KBM-7 (cell line): ENCODE measurements at regions not wholly inside any gene's neighbourhood (a gene's known extent, or its start where the extent isn't known, plus 50 kb on each side); places are given as distances from the start of the nearest gene placed in this dataset.
A peak's percentile ranks its signal among the peaks of the same experiment; 100 is the strongest.

Experiments used
- DNase-seq: peaks from one replicate; pipeline ENCODE4 v3.0.0-alpha.2; 2015
- in situ Hi-C: fragments of 300-500 bp; cut with MboI; formaldehyde crosslinking; loops from 2 replicates; pipeline ENCODE4 v1.14.3; 2020; ENCODE audit warnings: low sequenced_read_pairs, low pct_unique_long_range_greater_than_20kb, mixed read lengths

GRCh38 chr13:34756136-34756535 lies 185.9 kb upstream of the NBEA start:
- DNase-seq = no peak
- in situ Hi-C loops = no loop called here

DNA sequence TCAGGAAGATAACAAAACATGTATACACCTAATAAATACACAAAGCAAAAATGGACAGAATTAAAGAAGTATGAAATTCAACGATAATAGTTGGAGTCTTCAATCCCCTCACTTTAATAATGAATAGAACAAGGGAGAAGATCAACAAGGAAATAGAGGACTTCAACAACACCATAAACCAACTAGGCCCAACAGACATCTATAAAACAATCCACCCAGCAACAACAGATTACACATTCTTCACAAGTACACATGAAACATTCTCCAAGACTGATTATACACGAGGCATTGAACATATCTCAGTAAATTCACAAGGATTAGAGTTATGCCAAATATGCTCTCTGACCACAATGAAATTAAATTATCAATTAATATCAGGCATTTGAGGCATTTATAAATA lies 185.5 kb upstream of the NBEA start:
- DNase-seq = no peak
- in situ Hi-C loops = no loop called here

DNA sequence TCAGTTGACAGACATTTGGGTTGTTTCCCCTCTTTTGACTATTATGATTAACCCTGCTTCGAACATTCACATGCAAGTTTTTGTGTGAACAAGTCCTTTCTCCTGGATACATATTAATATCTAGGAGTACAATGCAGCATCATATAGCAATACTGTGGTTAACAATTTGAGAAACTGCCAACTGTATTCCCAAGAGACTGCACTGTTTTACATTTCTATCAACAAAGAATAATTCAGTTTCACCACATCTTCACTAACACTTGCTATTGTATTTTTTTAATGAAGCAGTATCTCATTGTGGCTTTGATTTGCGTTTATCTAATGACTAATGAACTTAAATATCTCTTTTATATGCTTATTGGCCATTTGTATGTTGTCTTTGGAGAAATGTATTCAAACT lies 184.6 kb upstream of the NBEA start:
- no peak for DNase-seq
- in situ Hi-C loops = no loop called here

DNA sequence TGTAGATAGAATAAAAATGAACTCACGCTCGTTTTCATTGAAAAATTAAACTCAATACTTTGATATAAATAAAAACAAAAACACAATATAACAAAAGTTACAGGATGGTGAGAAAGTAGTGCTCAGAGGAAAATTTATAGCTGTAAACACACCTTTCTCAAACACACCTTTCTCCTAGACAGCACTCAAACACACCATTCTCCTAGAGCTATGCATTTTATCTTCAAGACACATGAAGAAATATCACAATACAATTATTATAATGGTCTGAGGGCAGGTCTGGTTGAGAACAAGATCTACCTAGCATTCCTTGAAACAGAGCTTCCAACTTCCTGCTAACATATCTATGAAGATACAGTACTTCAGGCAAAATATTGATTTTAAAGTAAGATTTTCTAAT lies 183.4 kb upstream of the NBEA start:
- DNase-seq = no peak
- in situ Hi-C loops = no loop called here

DNA sequence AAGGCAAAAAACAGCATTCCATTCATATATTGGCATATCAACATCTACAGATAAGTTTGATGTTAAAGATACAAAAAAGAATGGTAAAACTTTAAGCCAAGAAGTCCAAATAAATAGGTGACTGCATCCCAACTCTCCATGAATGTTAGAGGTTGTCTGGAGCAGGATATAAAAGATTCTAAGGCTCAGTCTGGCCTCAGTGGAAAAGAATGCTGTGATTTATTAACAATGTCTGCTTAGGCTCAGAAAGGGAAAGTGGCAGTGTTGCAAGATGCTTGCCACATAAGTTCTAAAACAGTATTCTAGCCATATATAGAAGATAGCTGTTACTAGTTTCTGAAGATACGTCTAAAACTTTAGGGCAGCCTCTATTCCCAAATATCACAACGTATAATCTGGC lies 179.8 kb upstream of the NBEA start:
- in situ Hi-C loops = no loop called here
- no peak for DNase-seq

GRCh38 chr13:34764246-34764645 lies 177.8 kb upstream of the NBEA start:
- no peak for DNase-seq
- in situ Hi-C loops = no loop called here

GRCh38 chr13:34765446-34766180 lies 176.5 kb upstream of the NBEA start:
- in situ Hi-C loops = no loop called here

GRCh38 chr13:34767778-34768177 lies 174.3 kb upstream of the NBEA start:
- DNase-seq = no peak
- in situ Hi-C loops = no loop called here

More at GRCh38 chr13:34765446-34766180, 176.5 kb upstream of the NBEA start:
- DNase-seq = no peak

- no peak for DNase-seq
- in situ Hi-C loops = no loop called here
These were observed 169.9 kb upstream of the NBEA start for GRCh38 chr13:34772206-34772605.

DNA sequence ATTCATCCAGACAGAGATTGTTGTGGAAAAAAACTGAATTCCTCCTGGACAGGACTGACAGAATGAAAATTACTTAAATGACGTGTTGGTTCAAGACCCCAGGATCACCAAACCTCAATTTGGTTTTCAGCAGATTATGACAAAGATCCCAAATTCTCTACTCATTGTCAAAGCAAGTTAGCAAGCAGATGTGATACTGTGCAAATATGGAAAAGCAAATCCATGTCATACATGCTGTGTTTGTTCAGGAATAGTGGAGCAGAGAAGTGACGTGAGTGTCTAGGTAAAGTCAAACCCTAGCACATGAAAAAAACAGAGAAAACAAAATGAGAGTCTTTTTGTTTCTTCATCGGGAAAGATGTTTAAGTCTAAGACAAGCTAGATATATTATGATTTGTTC lies 169.2 kb upstream of the NBEA start:
- in situ Hi-C loops = no loop called here
- no peak for DNase-seq

DNA sequence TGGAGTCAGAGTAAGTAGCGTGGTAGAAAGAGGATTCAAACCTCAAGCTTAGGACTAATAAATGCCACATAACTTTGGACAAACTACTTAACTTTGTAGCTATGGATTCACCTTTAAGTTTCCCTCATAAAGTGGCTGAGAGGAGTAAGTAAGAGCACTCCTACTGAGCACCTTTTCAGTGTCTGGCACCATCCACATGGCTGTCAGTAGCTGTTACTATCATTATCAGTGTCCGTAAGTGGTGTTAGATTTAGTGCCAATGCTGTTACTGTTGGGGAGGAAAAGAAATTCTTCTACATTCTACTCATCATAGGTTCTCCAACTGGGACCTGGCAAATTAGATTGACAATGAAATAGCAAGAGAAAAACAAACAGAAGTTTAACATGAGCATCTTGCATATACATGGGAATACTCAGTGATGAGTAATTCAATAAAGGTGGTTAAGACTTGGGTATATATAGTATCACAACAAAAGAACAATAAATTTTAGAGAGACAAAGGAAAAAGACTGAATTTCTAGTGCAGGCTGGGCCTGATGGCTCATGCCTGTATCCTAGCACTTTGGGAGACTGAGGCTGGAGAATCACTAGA lies 165.6 kb upstream of the NBEA start:
- no peak for DNase-seq
- in situ Hi-C loops = no loop called here

GRCh38 chr13:34777089-34777913 lies 164.8 kb upstream of the NBEA start:
- in situ Hi-C loops = no loop called here
- no peak for DNase-seq

DNA sequence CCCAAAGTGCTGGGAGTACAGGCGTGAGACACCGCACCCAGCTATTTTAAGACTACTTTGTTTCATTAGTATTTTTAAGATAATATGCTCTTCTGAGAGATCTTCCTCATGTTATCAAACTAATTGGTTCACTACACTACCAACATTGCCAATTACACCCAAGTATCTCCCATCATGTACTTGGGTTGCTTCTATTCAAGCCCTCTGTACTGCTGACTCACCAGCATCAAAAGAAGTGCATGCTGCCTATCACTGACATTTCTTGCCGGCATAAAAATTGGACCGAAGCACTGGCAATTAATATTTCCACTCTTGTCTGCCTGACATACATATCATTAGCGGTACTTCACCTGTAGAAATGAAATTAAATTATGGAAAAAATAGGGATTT lies 164.2 kb upstream of the NBEA start:
- DNase-seq = no peak
- in situ Hi-C loops = no loop called here

DNA sequence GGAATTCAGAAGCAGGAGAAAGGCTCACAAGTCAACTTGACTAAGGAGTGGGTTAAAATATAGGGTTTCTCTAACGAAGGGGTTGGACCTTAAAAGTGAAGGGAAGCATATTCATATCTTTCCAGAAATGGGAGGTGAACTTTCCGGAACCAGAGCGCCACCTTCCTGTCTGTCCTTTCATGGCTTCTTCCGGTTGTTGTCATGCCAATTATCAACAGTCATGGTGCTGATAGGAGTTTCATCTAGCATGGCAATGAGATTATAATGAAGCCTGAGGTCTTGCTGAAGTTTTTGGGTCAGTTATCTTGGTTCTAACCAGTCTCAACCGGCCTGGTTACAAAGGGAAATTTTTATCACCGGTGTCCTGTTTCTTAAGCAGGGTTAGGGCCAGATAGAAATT lies 162.9 kb upstream of the NBEA start:
- in situ Hi-C loops = no loop called here
- peak; percentile 3 for DNase-seq

DNA sequence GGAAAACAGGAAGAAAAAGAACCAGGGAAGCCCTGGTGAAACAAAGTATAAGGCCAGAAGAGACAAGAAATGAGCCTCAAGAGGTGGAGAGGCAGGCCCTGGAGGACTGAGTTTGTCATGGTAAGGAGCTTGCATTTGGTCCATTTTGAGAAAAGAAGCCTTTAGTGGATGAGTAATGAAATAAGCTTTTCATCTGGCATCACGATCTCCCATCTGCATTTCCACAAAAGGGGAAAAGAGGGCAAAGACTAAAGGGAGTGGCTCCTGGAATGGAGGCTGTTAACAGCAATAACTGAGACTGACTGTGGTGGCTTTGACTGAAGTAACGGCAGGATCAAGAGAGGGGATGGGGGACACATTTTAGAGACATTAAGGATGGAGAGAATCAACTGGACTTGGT lies 148.8 kb upstream of the NBEA start:
- DNase-seq = no peak
- in situ Hi-C loops = no loop called here

DNA sequence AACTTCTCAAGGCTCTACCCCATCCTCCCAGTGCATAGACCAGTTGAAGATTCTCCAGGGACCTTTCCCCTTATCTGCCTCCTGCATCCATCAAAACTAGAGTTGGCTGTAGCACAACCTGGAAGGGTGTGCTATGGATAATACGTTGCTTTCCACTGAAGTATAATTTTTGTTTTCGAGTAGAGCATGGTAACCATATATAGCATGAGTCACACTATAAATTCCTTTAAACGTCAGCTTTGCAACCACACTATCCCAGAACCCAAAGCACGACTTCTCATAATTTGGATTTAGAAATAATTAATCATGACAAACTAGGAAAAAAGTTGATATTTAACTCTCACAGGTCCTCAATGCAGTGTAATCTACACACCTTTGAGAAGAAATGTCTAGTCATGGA lies 138.3 kb upstream of the NBEA start:
- no peak for DNase-seq
- in situ Hi-C loops = no loop called here

- no peak for DNase-seq
- in situ Hi-C loops = no loop called here
These were observed 136.7 kb upstream of the NBEA start for GRCh38 chr13:34805347-34805746.

DNA sequence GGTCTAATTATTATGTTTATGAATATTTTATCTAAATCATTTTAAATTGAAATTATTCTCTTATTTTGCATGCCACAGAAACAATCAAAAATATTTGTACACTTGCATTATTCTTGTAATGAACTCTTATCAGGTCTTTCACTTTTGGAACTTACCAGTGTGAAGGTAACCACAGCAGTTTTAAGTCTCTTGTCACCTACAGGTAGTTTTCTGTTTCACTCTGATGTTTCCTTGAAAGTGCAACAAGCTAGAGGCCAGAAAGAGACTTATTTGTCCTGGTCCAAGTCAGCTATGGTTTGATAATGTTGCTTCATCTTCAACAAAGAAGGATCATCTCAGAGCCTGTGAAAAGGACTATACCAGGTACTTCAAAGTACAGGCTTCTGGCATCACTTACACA lies 133.4 kb upstream of the NBEA start:
- DNase-seq = no peak
- in situ Hi-C loops = no loop called here

- in situ Hi-C loops = no loop called here
- DNase-seq = no peak
These were observed 131.1 kb upstream of the NBEA start for GRCh38 chr13:34810996-34811395.

DNA sequence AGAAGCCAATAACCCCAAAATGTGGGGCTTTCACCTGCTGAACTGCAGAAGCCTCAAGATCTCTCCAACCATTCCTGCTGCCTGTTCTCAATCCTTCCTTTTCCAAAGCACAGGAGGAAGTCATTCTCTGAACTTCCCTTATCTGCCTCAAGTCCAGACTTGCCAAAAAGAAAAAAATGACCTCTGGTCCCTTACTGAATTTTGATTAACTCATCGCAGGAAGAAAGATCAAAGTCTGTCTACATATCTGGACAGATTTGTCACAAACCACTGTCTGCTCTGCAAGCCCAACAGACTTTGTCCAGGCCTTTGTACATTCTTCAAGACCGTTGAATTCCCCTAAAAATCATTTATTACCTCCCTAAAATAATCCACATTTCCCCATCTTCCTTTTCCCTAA lies 126.5 kb upstream of the NBEA start:
- in situ Hi-C loops = no loop called here
- DNase-seq = no peak
